ENCODE measurements at regions not wholly inside any gene's neighbourhood (a gene's known extent, or its start where the extent isn't known, plus 50 kb on each side); places are given as distances from the start of the nearest gene placed in this dataset.

- no peaks in the 10 kb centered on the region for H3K4me1 ChIP-seq
- no peak for TF ChIP-seq POLR2A (IDR thresholded peaks at IDR 0.05)
- TF ChIP-seq, protein P1, sequence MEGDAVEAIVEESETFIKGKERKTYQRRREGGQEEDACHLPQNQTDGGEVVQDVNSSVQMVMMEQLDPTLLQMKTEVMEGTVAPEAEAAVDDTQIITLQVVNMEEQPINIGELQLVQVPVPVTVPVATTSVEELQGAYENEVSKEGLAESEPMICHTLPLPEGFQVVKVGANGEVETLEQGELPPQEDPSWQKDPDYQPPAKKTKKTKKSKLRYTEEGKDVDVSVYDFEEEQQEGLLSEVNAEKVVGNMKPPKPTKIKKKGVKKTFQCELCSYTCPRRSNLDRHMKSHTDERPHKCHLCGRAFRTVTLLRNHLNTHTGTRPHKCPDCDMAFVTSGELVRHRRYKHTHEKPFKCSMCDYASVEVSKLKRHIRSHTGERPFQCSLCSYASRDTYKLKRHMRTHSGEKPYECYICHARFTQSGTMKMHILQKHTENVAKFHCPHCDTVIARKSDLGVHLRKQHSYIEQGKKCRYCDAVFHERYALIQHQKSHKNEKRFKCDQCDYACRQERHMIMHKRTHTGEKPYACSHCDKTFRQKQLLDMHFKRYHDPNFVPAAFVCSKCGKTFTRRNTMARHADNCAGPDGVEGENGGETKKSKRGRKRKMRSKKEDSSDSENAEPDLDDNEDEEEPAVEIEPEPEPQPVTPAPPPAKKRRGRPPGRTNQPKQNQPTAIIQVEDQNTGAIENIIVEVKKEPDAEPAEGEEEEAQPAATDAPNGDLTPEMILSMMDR (IDR thresholded peaks at IDR 0.05) = no peak
- 41 to 57% methylated on average over 2 of the region's 2 CpGs for WGBS, 2 donors
- no peaks in the 10 kb centered on the region for H3K36me3 ChIP-seq (replicated peaks in 1 of 2; ENCODE audit: insufficient read depth in 1 of 2, low read depth in 2 of 2)
- no peak overlapping the region for H3K27ac ChIP-seq
- ATAC-seq = no peak
- no peaks in the 10 kb centered on the region for H3K27me3 ChIP-seq
- intact Hi-C loops (cut with DNase I) = no loop called here
- DNase-seq = no peak
- no peaks in the 10 kb centered on the region for H3K9me3 ChIP-seq
- no peak overlapping the region for H3K4me3 ChIP-seq
Observed at GRCh38 chr5:114265432-114266060, 96.3 kb upstream of the KCNN2 start.

- DNase-seq (no peak), ATAC-seq (no peak)
- 87 to 89% methylated on average over 1 of the region's 1 CpG for WGBS, 2 donors
- intact Hi-C loops (cut with DNase I) = no loop called here
- H3K4me3 ChIP-seq = no peak overlapping the region
- no peak for TF ChIP-seq POLR2A (IDR thresholded peaks at IDR 0.05)
- TF ChIP-seq, protein P1 (IDR thresholded peaks at IDR 0.05) = no peak
- no peaks in the 10 kb centered on the region for H3K36me3 ChIP-seq (replicated peaks in 1 of 2; ENCODE audit: insufficient read depth in 1 of 2, low read depth in 2 of 2)
- H3K27me3 ChIP-seq = no peaks in the 10 kb centered on the region
- no peaks in the 10 kb centered on the region for H3K4me1 ChIP-seq
- H3K27ac ChIP-seq = no peak overlapping the region
- no peaks in the 10 kb centered on the region for H3K9me3 ChIP-seq
Observed at GRCh38 chr5:114266374-114266773, 95.5 kb upstream of the KCNN2 start.

GRCh38 chr5:114296191-114296590 is 65.7 kb upstream of the KCNN2 start:
- no peaks in the 10 kb centered on the region for H3K9me3 ChIP-seq

DNA sequence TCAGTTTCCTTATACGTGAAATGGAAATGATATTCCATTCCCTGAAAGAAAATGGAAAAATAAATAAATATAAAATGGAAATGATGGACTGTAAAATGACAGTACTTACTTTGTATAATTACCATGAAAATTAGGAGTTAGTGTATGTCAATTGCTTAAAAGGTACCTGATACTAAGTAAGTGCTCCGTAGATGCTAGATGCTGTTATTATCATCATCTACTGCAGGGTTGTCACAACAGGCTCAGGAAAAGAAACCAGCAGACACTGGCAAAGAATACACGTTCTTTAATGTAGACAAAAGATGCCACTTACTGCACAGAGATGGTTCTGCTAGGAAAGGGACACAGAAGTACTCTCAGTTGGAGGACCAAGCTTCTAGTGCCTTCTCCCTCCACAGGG is 64.0 kb upstream of the KCNN2 start:
- Histone ChIP-seq H3K4me3 (no peak overlapping the region), H3K36me3 (replicated peaks in 1 of 2; ENCODE audit: insufficient read depth in 1 of 2, low read depth in 2 of 2) (no peaks in the 10 kb centered on the region), H3K4me1 (no peaks in the 10 kb centered on the region), H3K9me3 (no peaks in the 10 kb centered on the region), H3K27me3 (no peaks in the 10 kb centered on the region), H3K27ac (no peak overlapping the region)
- intact Hi-C loops (cut with DNase I) = no loop called here
- 68 to 85% methylated on average over 3 of the region's 3 CpGs for WGBS, 2 donors
- no peak for TF ChIP-seq POLR2A (IDR thresholded peaks at IDR 0.05)
- TF ChIP-seq, protein P1 (IDR thresholded peaks at IDR 0.05) = no peak
- ATAC-seq (no peak), DNase-seq (no peak)

More at GRCh38 chr5:114296191-114296590, 65.7 kb upstream of the KCNN2 start:
- Histone ChIP-seq H3K27me3 (no peaks in the 10 kb centered on the region), H3K4me3 (no peak overlapping the region), H3K4me1 (no peaks in the 10 kb centered on the region), H3K36me3 (replicated peaks in 1 of 2; ENCODE audit: insufficient read depth in 1 of 2, low read depth in 2 of 2) (no peaks in the 10 kb centered on the region), H3K27ac (no peak overlapping the region)
- ATAC-seq (no peak), DNase-seq (no peak)
- intact Hi-C loops (cut with DNase I) = no loop called here
- 57 to 70% methylated on average over 1 of the region's 1 CpG for WGBS, 2 donors
- TF ChIP-seq, protein P1 (IDR thresholded peaks at IDR 0.05) = no peak
- no peak for TF ChIP-seq POLR2A (IDR thresholded peaks at IDR 0.05)
